DMS53 treated with DMSO at 0.1 percent for 48 hours (cell line): ENCODE measurements at regions not wholly inside any gene's neighbourhood (a gene's known extent, or its start where the extent isn't known, plus 50 kb on each side); places are given as distances from the start of the nearest gene placed in this dataset.

ENCODE experiments used
- DNase-seq: peaks from one replicate; lab custom pipeline; 2025; ENCODE audit not compliant: unreplicated experiment; lab: John Stamatoyannopoulos, UW

- DNase-seq = no peak
These were observed 184.8 kb downstream of the IRX5 start for GRCh38 chr16:55115506-55115905.

DNA sequence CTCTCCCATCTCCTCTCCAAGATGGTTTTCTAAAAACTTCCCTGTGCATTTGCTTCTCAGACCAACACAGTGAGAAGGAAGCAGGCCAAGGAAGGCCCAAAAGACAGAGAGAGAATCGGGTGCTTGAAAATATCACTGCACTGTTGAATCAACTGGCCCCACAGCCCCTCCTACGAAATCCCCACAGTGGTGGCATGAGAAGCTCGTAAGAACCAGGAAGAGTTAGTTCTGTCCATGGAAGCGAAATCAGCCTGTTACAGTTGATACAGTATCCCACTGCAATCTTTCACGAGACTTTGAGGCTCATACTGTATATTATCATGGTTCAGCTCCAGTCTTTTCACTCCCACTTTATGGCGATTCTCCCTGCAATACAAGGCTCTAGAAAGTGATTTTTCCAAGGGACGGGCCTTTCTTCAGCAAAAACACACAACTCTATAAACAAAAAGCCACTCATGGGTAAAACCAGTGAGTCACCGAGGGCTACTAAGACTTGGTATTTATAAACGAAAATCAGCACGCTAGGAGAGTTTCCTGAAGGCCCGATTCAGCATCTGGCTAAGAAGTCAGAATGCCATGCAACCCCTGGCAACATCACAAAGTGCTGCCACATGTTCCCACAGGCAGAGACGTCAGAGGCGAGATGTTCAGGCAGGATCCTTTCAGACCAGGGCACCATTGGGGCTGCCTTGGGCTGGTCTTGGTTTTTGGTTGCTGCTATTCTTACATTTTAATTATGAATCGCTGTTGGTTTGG, 185.7 kb downstream of the IRX5 start:
- no peak for DNase-seq

GRCh38 chr16:55118701-55119260, 188.1 kb downstream of the IRX5 start:
- DNase-seq = no peak

DNA sequence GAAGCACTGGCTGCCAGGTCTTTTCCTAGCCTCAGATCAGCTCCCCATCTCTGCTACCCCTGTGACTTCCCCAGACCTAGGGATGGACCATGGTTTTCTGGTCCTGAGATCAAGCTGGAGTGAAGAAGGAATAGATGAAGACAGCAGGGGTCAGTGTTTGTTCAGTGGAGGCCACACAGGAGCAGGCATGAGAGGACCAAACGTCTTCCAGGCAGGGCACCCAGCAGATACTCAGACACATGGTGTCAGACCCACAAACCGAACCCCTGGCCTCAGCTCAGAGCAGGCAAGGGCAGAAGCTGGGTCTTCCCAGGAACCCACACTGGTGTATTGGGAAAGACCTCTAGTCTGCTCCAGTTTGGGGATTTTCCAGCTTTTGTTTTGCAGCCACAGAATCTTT, 189.7 kb downstream of the IRX5 start:
- no peak for DNase-seq

DNA sequence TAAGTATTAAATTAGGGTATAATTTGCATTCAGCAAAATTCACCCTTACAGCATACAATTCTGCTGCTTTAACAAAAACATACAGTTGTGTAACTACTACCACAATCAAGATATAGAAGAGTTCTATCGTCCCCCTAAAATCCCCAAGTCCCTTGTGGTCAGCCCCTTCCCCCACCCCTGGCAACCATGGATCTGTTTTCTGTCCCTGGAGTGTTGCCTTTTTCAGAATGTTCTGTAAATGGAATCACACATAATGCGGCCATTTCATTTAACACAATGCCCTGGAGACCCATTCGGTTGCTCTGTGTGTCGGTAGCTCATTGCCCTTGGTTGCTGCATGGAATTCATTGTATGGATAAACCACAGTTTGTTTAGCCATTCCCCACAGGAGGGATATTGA, 190.2 kb downstream of the IRX5 start:
- no peak for DNase-seq

DNA sequence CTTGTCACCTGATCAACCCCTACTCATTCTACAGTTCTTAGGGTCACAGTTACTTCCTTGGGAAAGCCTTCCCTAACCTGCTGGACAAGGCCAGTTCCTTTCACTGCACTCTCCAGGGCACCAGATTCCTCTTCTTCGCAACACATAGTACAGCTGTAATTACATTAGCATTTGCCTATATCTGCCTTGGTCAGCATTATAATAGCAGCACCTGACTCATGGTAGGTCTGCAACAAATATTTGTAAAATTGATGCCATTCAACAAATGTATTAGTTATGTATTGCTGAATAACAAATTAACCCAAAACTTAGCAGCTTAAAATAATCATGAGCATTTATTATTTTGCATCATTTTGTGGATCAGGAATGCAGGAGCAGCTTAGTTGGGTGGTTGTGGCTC, 193.0 kb downstream of the IRX5 start:
- no peak for DNase-seq

DNA sequence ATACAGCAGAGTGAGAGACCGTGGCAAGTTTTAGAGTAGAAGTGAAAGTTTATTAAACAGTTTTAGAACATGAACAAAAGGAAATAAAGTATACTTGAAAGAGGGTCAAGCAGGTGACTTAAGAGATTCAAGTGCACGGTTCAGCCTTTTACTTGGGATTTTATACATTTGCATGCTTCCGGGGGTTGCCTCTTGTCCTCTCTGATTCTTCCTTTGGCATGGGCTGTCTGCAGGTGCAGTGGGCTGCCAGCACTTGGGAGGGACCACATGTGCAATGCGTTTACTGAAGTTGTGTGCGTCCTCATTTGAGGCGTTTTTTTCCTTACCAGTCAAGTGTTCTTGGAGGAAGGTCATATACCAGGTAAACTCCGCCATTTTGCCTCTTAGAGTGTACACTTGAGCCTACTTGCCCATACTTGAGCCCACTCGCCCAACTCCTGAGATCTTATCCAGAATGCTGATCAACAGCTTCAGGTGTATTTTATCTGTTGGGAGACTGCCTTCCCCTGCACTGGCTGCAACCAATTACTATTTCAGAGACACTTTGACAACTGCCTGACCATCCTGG, 195.2 kb downstream of the IRX5 start:
- DNase-seq = no peak

DNA sequence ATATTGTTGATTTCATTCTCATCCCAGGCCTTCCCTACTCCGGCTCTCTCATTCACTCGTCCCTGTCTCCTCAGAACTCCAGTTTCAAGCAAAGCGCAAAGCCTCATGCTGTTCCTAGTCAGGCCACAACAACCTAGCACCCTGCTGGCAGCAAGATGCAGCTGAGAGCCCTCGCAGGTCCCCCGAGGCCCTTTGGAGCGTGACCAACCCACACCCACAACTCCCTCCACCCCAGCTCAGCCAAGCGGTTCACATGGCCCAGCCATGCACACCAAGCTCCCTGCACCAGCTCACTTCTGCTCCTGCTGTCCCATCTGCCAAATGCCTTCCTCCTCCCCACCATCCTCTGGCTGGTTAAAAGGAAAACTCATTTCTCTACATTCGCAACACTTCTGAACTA, 195.8 kb downstream of the IRX5 start:
- no peak for DNase-seq

DNA sequence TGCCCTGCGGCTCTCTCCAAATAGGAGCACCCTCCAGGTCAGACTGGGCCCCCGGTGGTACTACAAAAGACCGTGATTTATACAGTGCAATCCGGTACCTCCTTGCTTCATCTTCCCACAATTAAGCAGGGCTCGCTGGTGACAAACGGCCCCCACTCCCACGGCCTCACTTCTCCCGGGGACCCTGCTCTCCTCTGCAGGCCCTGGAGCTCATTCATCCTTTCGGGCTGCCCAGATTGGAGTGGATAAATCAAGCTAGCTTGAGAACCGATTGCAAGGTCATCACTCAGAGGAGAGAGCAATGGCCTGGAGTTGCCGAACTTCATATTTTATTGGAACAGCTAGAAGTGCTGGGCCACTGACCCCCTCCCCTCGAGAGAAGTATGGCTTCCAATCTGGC, 193.5 kb upstream of the IRX6 start:
- no peak for DNase-seq

DNA sequence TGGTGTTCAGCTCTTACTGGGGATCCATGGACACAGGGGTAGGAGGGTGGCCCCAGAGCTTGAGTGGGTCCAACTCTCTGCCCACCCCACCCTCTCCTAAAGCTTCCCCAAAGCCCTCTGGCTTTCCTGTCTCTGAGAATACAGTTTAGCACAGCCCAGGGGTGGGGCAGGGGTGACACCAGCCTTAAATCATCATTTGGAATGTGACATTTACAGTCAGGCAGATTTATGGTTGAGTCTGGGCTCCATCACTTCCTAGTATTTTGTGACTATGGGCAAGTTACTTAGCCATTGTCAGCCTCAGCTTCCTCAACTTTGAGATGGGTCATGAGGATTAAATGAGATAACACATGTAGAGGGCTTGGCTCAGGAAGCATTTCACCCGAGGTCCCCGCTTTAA, 193.1 kb upstream of the IRX6 start:
- no peak for DNase-seq

DNA sequence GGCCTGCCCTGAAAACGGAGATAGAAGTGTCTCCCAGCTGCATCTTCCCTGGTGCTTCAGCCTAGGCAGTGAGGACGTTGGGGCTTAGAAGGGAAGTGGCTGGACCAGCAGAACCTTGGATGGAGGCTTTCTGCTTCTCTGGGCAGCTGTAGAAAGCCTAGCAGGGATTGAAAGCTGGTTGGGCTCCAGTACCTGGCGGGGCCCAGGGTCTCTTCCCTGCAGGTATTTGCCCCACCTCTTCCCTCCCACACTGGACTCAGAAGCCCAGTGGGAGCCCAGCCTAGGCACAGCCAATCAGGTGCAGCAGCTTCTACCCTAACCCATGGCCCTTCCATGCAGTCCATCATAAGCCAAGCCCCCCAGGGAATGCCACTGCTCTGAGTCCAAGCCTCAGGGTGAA, 190.3 kb upstream of the IRX6 start:
- no peak for DNase-seq

- no peak for DNase-seq
These were observed 187.4 kb upstream of the IRX6 start for GRCh38 chr16:55136356-55137150.

DNA sequence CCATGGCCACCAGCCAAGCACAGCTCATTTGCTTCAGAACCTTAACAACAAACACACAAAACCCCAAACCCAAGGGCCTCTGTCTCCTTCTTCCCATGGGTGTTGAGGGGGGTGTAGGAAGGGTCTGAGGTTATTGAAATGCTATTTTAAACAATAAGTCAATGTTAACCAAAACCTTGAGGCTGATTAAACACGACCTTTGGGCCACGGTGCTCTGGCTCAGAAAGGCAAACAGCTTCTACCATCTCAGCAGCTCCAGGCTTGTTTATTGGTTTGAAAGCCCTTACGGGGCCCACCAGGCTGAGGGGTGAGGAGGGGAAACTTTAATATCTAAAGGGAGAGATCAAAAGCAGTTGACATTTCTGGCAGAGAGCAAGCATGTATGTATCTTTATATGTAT, 185.7 kb upstream of the IRX6 start:
- DNase-seq = no peak

DNA sequence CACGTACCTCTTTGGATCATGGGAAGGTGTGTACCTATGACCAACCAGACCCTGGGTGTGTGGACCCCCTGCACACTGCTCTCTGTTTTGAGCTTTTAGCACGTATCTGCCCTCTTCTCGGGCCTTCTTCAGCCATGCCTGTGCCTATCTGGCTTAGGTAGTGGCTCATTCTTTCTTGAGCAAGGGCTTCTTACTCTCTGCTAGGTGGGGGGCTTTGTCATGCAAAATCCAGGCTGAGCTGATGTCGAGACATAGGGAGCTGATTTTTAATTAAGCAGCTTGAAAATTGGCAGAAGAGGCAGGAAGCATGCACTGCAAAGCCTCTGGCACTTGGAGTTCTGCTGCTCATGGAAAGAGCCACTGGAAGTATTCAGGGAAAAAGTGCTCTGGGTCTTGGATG, 181.6 kb upstream of the IRX6 start:
- DNase-seq = no peak

- no peak for DNase-seq
These were observed 179.4 kb upstream of the IRX6 start for GRCh38 chr16:55144651-55145050.

GRCh38 chr16:55145771-55146603, 178.0 kb upstream of the IRX6 start:
- DNase-seq = no peak

DNA sequence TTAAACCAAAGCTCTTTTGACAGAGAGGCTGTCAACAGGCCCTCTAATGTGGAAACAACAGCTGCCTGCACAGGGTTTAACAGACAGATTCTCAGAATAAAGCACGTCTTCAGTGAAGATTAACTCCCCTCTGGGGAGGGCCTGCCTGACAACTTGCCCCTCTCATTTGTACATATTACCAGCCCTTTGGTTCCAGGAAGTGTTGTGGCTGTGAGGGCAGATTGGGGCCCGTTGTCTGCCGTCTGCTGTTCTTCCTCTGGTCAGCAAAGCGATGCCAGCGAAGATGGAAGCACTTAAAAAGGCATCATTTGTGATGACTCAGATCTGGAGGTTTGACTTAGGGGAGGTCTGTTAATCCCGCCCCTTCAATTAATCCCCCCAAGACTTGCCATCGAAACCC, 177.0 kb upstream of the IRX6 start:
- no peak for DNase-seq

GRCh38 chr16:55147396-55147795, 176.6 kb upstream of the IRX6 start:
- no peak for DNase-seq

GRCh38 chr16:55149622-55150021, 174.4 kb upstream of the IRX6 start:
- DNase-seq = no peak

GRCh38 chr16:55151561-55152305, 172.3 kb upstream of the IRX6 start:
- DNase-seq = no peak
